ENCODE measurements at regions not wholly inside any gene's neighbourhood (a gene's known extent, or its start where the extent isn't known, plus 50 kb on each side); places are given as distances from the start of the nearest gene placed in this dataset.

GRCh38 chr2:146837857-146838256, 1007.0 kb upstream of the ACVR2A start:
- DNase-seq, result peak; percentile 74

GRCh38 chr2:146826388-146826787, 1018.4 kb upstream of the ACVR2A start:
- DNase-seq, result no peak

- DNase-seq, result no peak
These were observed 1023.0 kb upstream of the ACVR2A start for GRCh38 chr2:146821836-146822316.

- no peak for DNase-seq
These were observed 1024.2 kb upstream of the ACVR2A start for GRCh38 chr2:146820672-146821071.

- no peak for DNase-seq
These were observed 1026.7 kb upstream of the ACVR2A start for GRCh38 chr2:146818122-146818521.

GRCh38 chr2:146817613-146818012, 1027.2 kb upstream of the ACVR2A start:
- DNase-seq, result no peak

GRCh38 chr2:146814971-146815370, 1029.9 kb upstream of the ACVR2A start:
- no peak for DNase-seq

- DNase-seq, result no peak
These were observed 1037.2 kb upstream of the ACVR2A start for GRCh38 chr2:146807568-146808168.

- DNase-seq, result no peak
These were observed 1038.3 kb upstream of the ACVR2A start for GRCh38 chr2:146806364-146807005.

GRCh38 chr2:146804288-146804687, 1040.5 kb upstream of the ACVR2A start:
- no peak for DNase-seq

- DNase-seq, result no peak
These were observed 1042.9 kb upstream of the ACVR2A start for GRCh38 chr2:146801886-146802285.

- DNase-seq, result no peak
These were observed 1058.4 kb upstream of the ACVR2A start for GRCh38 chr2:146786396-146786795.

GRCh38 chr2:146785101-146785500, 1059.7 kb upstream of the ACVR2A start:
- no peak for DNase-seq

- no peak for DNase-seq
These were observed 1060.2 kb upstream of the ACVR2A start for GRCh38 chr2:146784602-146785001.

GRCh38 chr2:146777181-146777580, 1067.6 kb upstream of the ACVR2A start:
- DNase-seq, result no peak

- no peak for DNase-seq
These were observed 1068.2 kb upstream of the ACVR2A start for GRCh38 chr2:146776596-146776995.

- no peak for DNase-seq
These were observed 1073.3 kb upstream of the ACVR2A start for GRCh38 chr2:146771531-146771930.

GRCh38 chr2:146764301-146764700, 1080.5 kb upstream of the ACVR2A start:
- no peak for DNase-seq

GRCh38 chr2:146762786-146763185, 1082.0 kb upstream of the ACVR2A start:
- no peak for DNase-seq

- no peak for DNase-seq
These were observed 1090.2 kb upstream of the ACVR2A start for GRCh38 chr2:146754606-146755005.

GRCh38 chr2:146748046-146748445, 1096.8 kb upstream of the ACVR2A start:
- no peak for DNase-seq

GRCh38 chr2:146741260-146741659, 1103.6 kb upstream of the ACVR2A start:
- no peak for DNase-seq

- no peak for DNase-seq
These were observed 1110.0 kb upstream of the ACVR2A start for GRCh38 chr2:146734821-146735190.

- DNase-seq, result peak; percentile 18
These were observed 1110.6 kb upstream of the ACVR2A start for GRCh38 chr2:146734042-146734820.
